ENCODE measurements at regions not wholly inside any gene's neighbourhood (a gene's known extent, or its start where the extent isn't known, plus 50 kb on each side); places are given as distances from the start of the nearest gene placed in this dataset.

DNA sequence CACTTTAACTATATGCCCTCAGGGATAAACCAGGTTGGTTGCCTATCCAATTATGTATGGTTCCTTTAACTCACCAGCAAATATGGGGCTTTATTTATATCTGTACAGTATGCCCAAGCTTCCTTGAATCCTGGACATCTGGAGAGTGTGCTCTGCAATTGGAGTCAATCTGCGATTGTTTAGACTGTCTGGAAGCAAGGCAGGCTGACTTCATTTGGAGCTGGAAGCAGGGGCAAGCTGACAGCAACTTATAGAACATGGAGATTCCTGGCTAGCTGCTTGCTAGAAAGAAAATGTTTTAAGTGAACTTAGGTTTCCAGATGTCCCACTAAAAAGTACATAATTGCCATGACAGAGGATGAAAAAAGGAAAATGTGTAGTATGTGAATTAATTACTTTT is 63.7 kb upstream of the TPRG1 start:
- TF ChIP-seq POLR2AphosphoS5 (IDR thresholded peaks at IDR 0.05) (no peak), POLR2A (IDR thresholded peaks at IDR 0.05) (no peak)
- TF ChIP-seq, protein P1, sequence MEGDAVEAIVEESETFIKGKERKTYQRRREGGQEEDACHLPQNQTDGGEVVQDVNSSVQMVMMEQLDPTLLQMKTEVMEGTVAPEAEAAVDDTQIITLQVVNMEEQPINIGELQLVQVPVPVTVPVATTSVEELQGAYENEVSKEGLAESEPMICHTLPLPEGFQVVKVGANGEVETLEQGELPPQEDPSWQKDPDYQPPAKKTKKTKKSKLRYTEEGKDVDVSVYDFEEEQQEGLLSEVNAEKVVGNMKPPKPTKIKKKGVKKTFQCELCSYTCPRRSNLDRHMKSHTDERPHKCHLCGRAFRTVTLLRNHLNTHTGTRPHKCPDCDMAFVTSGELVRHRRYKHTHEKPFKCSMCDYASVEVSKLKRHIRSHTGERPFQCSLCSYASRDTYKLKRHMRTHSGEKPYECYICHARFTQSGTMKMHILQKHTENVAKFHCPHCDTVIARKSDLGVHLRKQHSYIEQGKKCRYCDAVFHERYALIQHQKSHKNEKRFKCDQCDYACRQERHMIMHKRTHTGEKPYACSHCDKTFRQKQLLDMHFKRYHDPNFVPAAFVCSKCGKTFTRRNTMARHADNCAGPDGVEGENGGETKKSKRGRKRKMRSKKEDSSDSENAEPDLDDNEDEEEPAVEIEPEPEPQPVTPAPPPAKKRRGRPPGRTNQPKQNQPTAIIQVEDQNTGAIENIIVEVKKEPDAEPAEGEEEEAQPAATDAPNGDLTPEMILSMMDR (IDR thresholded peaks at IDR 0.05): no peak
